Liver (tissue), 8 donors: ENCODE measurements at regions not wholly inside any gene's neighbourhood (a gene's known extent, or its start where the extent isn't known, plus 50 kb on each side); places are given as distances from the start of the nearest gene placed in this dataset.
"Not testable (repeated sequence)": the region's sequence is repeated elsewhere in the genome, so short reads cannot be mapped to it uniquely, and the experiment has no call there.

Source experiments
- DNase-seq: peaks from one replicate; pipeline ENCODE4 v3.0.0-alpha.2; 2017; ENCODE audit warnings: low spot score
- H3K27ac ChIP-seq, 2 donors: one replicate each; pipeline ENCODE4 v1.7.0; 2013; ENCODE audit warnings: inconsistent platforms in 2 of 2, low read length in 2 of 2, control low read depth in 1 of 2, low read depth in 1 of 2, mild to moderate bottlenecking in 1 of 2
- H3K27me3 ChIP-seq, 4 donors: one replicate each; pipeline versions ENCODE4 v1.6.1 to v1.7.0; 2013; ENCODE audit warnings: low read length in 3 of 4, inconsistent platforms in 1 of 4, mild to moderate bottlenecking in 1 of 4, moderate library complexity in 1 of 4; ENCODE audit not compliant: control insufficient read depth in 4 of 4, insufficient read depth in 4 of 4
- H3K36me3 ChIP-seq, 4 donors: one replicate each; pipeline versions ENCODE4 v1.6.1 to v1.7.0; 2013; ENCODE audit warnings: low read length in 3 of 4, mild to moderate bottlenecking in 3 of 4, low read depth in 1 of 4, moderate library complexity in 1 of 4; ENCODE audit not compliant: control insufficient read depth in 4 of 4, insufficient read depth in 3 of 4
- H3K4me1 ChIP-seq, 4 donors: one replicate each; pipeline versions ENCODE4 v1.6.1 to v1.7.0; 2013; ENCODE audit warnings: low read length in 3 of 4, mild to moderate bottlenecking in 3 of 4, moderate library complexity in 1 of 4; ENCODE audit not compliant: control insufficient read depth in 4 of 4, insufficient read depth in 4 of 4
- H3K4me3 ChIP-seq, 3 donors: one replicate each; pipeline versions ENCODE4 v1.6.1 to v1.7.0; 2013; ENCODE audit warnings: low read length in 3 of 3, control low read depth in 1 of 3, low read depth in 1 of 3, mild to moderate bottlenecking in 1 of 3
- H3K9ac ChIP-seq, 2 donors: one replicate each; pipeline ENCODE4 v1.7.0; 2013; ENCODE audit warnings: low read length in 2 of 2, mild to moderate bottlenecking in 2 of 2, moderate library complexity in 2 of 2, control low read depth in 1 of 2, low read depth in 1 of 2
- H3K9me3 ChIP-seq, 4 donors: one replicate each; pipeline versions ENCODE4 v1.6.1 to v1.7.0; 2013; ENCODE audit warnings: low read length in 3 of 4; ENCODE audit not compliant: control insufficient read depth in 4 of 4
- ATF3 ChIP-seq: IDR thresholded peaks from 2 replicates; pipeline ENCODE4 v1.6.1; 2016; ENCODE audit warnings: antibody characterized with exemption
- CTCF ChIP-seq: fragments of 150-350 bp; IDR thresholded peaks from 2 replicates; pipeline ENCODE4 v1.5.1; 2017; ENCODE audit warnings: improper control_type of control experiment, low read depth, low read length; ENCODE audit not compliant: missing input control
- EGR1 ChIP-seq, 2 donors: IDR thresholded peaks; 2 replicates each; pipeline ENCODE4 v1.6.1; 2016 to 2018; ENCODE audit warnings: antibody characterized with exemption in 2 of 2, low read depth in 2 of 2
- FOXA1 ChIP-seq: IDR thresholded peaks from 2 replicates; pipeline ENCODE4 v1.6.1; 2016; ENCODE audit warnings: antibody characterized with exemption
- GABPA ChIP-seq, 2 donors: IDR thresholded peaks in 1 of 2; conservative IDR thresholded peaks in 1 of 2; 2 replicates each; pipeline ENCODE4 v1.6.1; 2016; ENCODE audit warnings: antibody characterized with exemption in 2 of 2, mild to moderate bottlenecking in 1 of 2, moderate library complexity in 1 of 2
- HNF4A ChIP-seq, 2 donors: conservative IDR thresholded peaks; 2 replicates each; pipeline ENCODE4 v1.6.1; 2016; ENCODE audit warnings: antibody characterized with exemption in 2 of 2, mild to moderate bottlenecking in 2 of 2
- HNF4G ChIP-seq: IDR thresholded peaks from 2 replicates; pipeline ENCODE4 v1.6.1; 2016; ENCODE audit warnings: antibody characterized with exemption
- JUND ChIP-seq, 2 donors: IDR thresholded peaks; 2 replicates each; pipeline ENCODE4 v1.6.1; 2016; ENCODE audit warnings: antibody characterized with exemption in 2 of 2
- MAX ChIP-seq: IDR thresholded peaks from 2 replicates; pipeline ENCODE4 v1.6.1; 2016; ENCODE audit warnings: antibody characterized with exemption
- NR2F2 ChIP-seq: IDR thresholded peaks from 2 replicates; pipeline ENCODE4 v1.6.1; 2016; ENCODE audit warnings: antibody characterized with exemption
- RAD21 ChIP-seq, 2 donors: IDR thresholded peaks; 2 replicates each; pipeline ENCODE4 v1.6.1; 2016; ENCODE audit warnings: antibody characterized with exemption in 2 of 2, mild to moderate bottlenecking in 2 of 2
- REST ChIP-seq: IDR thresholded peaks from 2 replicates; pipeline ENCODE4 v1.6.1; 2016; ENCODE audit warnings: antibody characterized with exemption, mild to moderate bottlenecking
- RXRA ChIP-seq, 2 donors: IDR thresholded peaks; 2 replicates each; pipeline ENCODE4 v1.6.1; 2017 to 2018; ENCODE audit warnings: antibody characterized with exemption in 2 of 2, mild to moderate bottlenecking in 1 of 2
- TAF1 ChIP-seq: conservative IDR thresholded peaks from 2 replicates; pipeline ENCODE4 v1.6.1; 2016; ENCODE audit warnings: antibody characterized with exemption, mild to moderate bottlenecking
- YY1 ChIP-seq: IDR thresholded peaks from 2 replicates; pipeline ENCODE4 v1.6.1; 2016; ENCODE audit warnings: antibody characterized with exemption, mild to moderate bottlenecking
- ZBTB33 ChIP-seq: IDR thresholded peaks from 2 replicates; pipeline ENCODE4 v1.6.1; 2016; ENCODE audit warnings: antibody characterized with exemption
- WGBS: extraction: QIAGEN DNeasy Blood & Tissue Kit; methylation state at CpG from one replicate; pipeline ENCODE4 v1.1.7; 2013; 5-methylcytosine and 5-hydroxymethylcytosine counted together
- donor health status: healthy.
- donor health status: healthy.
- donor health status: healthy.
- donor health status: healthy.
- donor health status: healthy.

- no peaks in the 10 kb centered on the region for H3K9me3 ChIP-seq
- no peak for DNase-seq
- H3K4me3 ChIP-seq: no peak overlapping the region
- no peak overlapping the region for H3K9ac ChIP-seq
- no peaks in the 10 kb centered on the region for H3K36me3 ChIP-seq
- H3K27ac ChIP-seq: no peak overlapping the region
- no peaks in the 10 kb centered on the region for H3K4me1 ChIP-seq
- no peak for TF ChIP-seq ZBTB33
- TF ChIP-seq TAF1: no peak
- TF ChIP-seq ATF3: no peak
- TF ChIP-seq FOXA1: no peak
- TF ChIP-seq HNF4G: no peak
- TF ChIP-seq HNF4A (conservative IDR thresholded peaks at IDR 0.05): no peak
- no peak for TF ChIP-seq RXRA (IDR thresholded peaks at IDR 0.05)
- TF ChIP-seq RAD21 (IDR thresholded peaks at IDR 0.05): no peak
- 23% methylated on average over 1 of the region's 1 CpG for WGBS
- H3K27me3 ChIP-seq: peaks cover 0 to 2% (median 0%) of the 10 kb centered on the region in 4 donors
These were observed 1552.1 kb upstream of the SEL1L start for GRCh38 chr14:83085725-83086124.

GRCh38 chr14:83091991-83092956 is 1558.6 kb upstream of the SEL1L start:
- WGBS: 40% methylated on average over 47 of the region's 47 CpGs
- DNase-seq: not testable (repeated sequence)

GRCh38 chr14:83096092-83096491 is 1562.4 kb upstream of the SEL1L start:
- Histone ChIP-seq H3K9ac (no peak overlapping the region), H3K4me1 (no peaks in the 10 kb centered on the region)
- TF ChIP-seq ZBTB33 (no peak), FOXA1 (no peak), YY1 (no peak), ATF3 (no peak), TAF1 (no peak), HNF4A (conservative IDR thresholded peaks at IDR 0.05) (no peak), JUND (IDR thresholded peaks at IDR 0.05) (no peak), CTCF (no peak), MAX (no peak), GABPA (IDR thresholded peaks at IDR 0.05 in 1 of 2, conservative IDR thresholded peaks at IDR 0.05 in 1 of 2) (no peak), RAD21 (IDR thresholded peaks at IDR 0.05) (no peak), NR2F2 (no peak), RXRA (IDR thresholded peaks at IDR 0.05) (no peak), REST (no peak), EGR1 (IDR thresholded peaks at IDR 0.05; ENCODE audit: low read depth in 2 of 2) (no peak)

More at GRCh38 chr14:83091991-83092956, 1558.6 kb upstream of the SEL1L start:
- H3K27ac ChIP-seq, H3K9ac ChIP-seq, H3K36me3 ChIP-seq, H3K4me3 ChIP-seq, H3K9me3 ChIP-seq, H3K27me3 ChIP-seq, H3K4me1 ChIP-seq: not testable (repeated sequence)

More at GRCh38 chr14:83096092-83096491, 1562.4 kb upstream of the SEL1L start:
- Histone ChIP-seq H3K27me3 (no peaks in the 10 kb centered on the region), H3K36me3 (no peaks in the 10 kb centered on the region), H3K9me3 (no peaks in the 10 kb centered on the region), H3K27ac (no peak overlapping the region), H3K4me3 (no peak overlapping the region)
- 63% methylated on average over 1 of the region's 1 CpG for WGBS
- no peak for DNase-seq
